Spleen (tissue), 11 donors: ENCODE measurements at regions not wholly inside any gene's neighbourhood (a gene's known extent, or its start where the extent isn't known, plus 50 kb on each side); places are given as distances from the start of the nearest gene placed in this dataset.

Experiments
- DNase-seq: peaks from one replicate; pipeline ENCODE4 v3.0.0-alpha.2; 2020
- H3K27ac ChIP-seq, 8 donors: fragments of 200-600 bp; sonication (generic) in 7 of 8; 1 replicate in 4 of 8; 2 replicates in 4 of 8; pipeline versions ENCODE4 v1.5.0 to v1.8.0; 2016 to 2021; ENCODE audit warnings: inconsistent platforms in 4 of 8, mild to moderate bottlenecking in 4 of 8, moderate library complexity in 1 of 8
- H3K27me3 ChIP-seq, 7 donors: fragments of 200-600 bp; sonication (generic) in 6 of 7; replicated peaks in 1 of 7; 1 replicate in 4 of 7; 2 replicates in 3 of 7; pipeline versions ENCODE4 v1.5.0 to v1.8.0; 2016 to 2021; ENCODE audit warnings: inconsistent platforms in 3 of 7, mild to moderate bottlenecking in 1 of 7
- H3K36me3 ChIP-seq, 6 donors: fragments of 200-600 bp; sonication (generic) in 5 of 6; 1 replicate in 4 of 6; 2 replicates in 2 of 6; pipeline versions ENCODE4 v1.5.0 to v1.8.0; 2016 to 2021; ENCODE audit warnings: inconsistent platforms in 2 of 6
- H3K4me1 ChIP-seq, 6 donors: fragments of 200-600 bp; sonication (generic) in 5 of 6; 1 replicate in 3 of 6; 2 replicates in 3 of 6; pipeline versions ENCODE4 v1.5.0 to v1.8.0; 2016 to 2021; ENCODE audit warnings: inconsistent platforms in 3 of 6
- H3K4me3 ChIP-seq, 8 donors: fragments of 200-600 bp; sonication (generic) in 7 of 8; 1 replicate in 4 of 8; 2 replicates in 4 of 8; pipeline versions ENCODE4 v1.5.0 to v1.8.0; 2016 to 2021; ENCODE audit warnings: inconsistent platforms in 4 of 8, mild to moderate bottlenecking in 4 of 8, moderate library complexity in 2 of 8
- H3K9me3 ChIP-seq, 8 donors: fragments of 200-600 bp; sonication (generic) in 7 of 8; 1 replicate in 4 of 8; 2 replicates in 4 of 8; pipeline versions ENCODE4 v1.5.0 to v1.8.0; 2016 to 2021; ENCODE audit warnings: inconsistent platforms in 4 of 8
- CTCF ChIP-seq, 11 experiments: fragments of 200-600 bp in 7 of 11; fragments of 450-650 bp in 4 of 11; sonication (generic) in 4 of 11; IDR thresholded peaks in 8 of 11; conservative IDR thresholded peaks in 3 of 11; 1 replicate in 7 of 11; 2 replicates in 4 of 11; pipeline versions ENCODE4 v1.4.0 to v1.8.0; 2016 to 2021; ENCODE audit warnings: antibody characterized with exemption in 11 of 11, inconsistent platforms in 4 of 11, mild to moderate bottlenecking in 1 of 11
- POLR2A ChIP-seq, 3 donors: fragments of 450-650 bp; IDR thresholded peaks; one replicate each; pipeline ENCODE4 v1.5.1; 2017; ENCODE audit warnings: antibody characterized with exemption in 3 of 3, mild to moderate bottlenecking in 1 of 3
- POLR2AphosphoS5 ChIP-seq, 3 donors: sonication (generic); formaldehyde crosslinking; IDR thresholded peaks; one replicate each; pipeline ENCODE4 v1.5.1; 2017; ENCODE audit warnings: antibody characterized with exemption in 3 of 3
- WGBS, 5 donors: extraction: QIAGEN DNeasy Blood & Tissue Kit in 3 of 5; methylation state at CpG; one replicate each; pipeline versions ENCODE4 v1.1.5 to v1.1.7; 2013 to 2018; 5-methylcytosine and 5-hydroxymethylcytosine counted together
- intact Hi-C: fragments of 100-400 bp; cut with DNase I; formaldehyde crosslinking; loops from one replicate; pipeline ENCODE4 v1.15.0; 2023; ENCODE audit warnings: low total_unique reads
- donor health status: healthy with polysubstance abuse.
- donor health status: DM: no; HTN: no; CAD: no; lungs with moderate emphysema.
- donor health status: DM: no; HTN: no; CAD: no.
- donor health status: Bipolar disorder and iron deficiency.
- donor health status: healthy.
- donor health status: DM: no; HTN: no; CAD: no.
- donor health status: DM: yes; HTN: yes; CAD: no.

- Histone ChIP-seq H3K36me3 (no peaks in the 10 kb centered on the region), H3K27ac (no peak overlapping the region), H3K9me3 (peaks cover 0 to 25% (median 20%) of the 10 kb centered on the region in 8 donors), H3K4me3 (no peak overlapping the region), H3K4me1 (no peaks in the 10 kb centered on the region), H3K27me3 (no peaks in the 10 kb centered on the region)
- 64 to 68% (median 66%) methylated on average over 3 of the region's 3 CpGs for WGBS, 5 donors
- TF ChIP-seq POLR2A (IDR thresholded peaks at IDR 0.05) (no peak), CTCF (IDR thresholded peaks at IDR 0.05 in 8 of 11, conservative IDR thresholded peaks at IDR 0.05 in 3 of 11) (no peak), POLR2AphosphoS5 (IDR thresholded peaks at IDR 0.05) (no peak)
- no peak for DNase-seq
- intact Hi-C loops: no loop called here
These were observed 110.4 kb upstream of the PARD3B start for GRCh38 chr2:204434660-204435462.

GRCh38 chr2:204436230-204436629, 109.0 kb upstream of the PARD3B start:
- Histone ChIP-seq H3K4me3 (no peak overlapping the region), H3K9me3 (peaks cover 0 to 29% (median 20%) of the 10 kb centered on the region in 8 donors), H3K27ac (no peak overlapping the region), H3K36me3 (no peaks in the 10 kb centered on the region), H3K4me1 (no peaks in the 10 kb centered on the region), H3K27me3 (no peaks in the 10 kb centered on the region)
- no peak for DNase-seq
- WGBS, 5 donors: 67 to 81% (median 74%) methylated on average over 1 of the region's 1 CpG
- intact Hi-C loops: no loop called here
- TF ChIP-seq POLR2AphosphoS5 (IDR thresholded peaks at IDR 0.05): no peak
- TF ChIP-seq POLR2A (IDR thresholded peaks at IDR 0.05): no peak
- no peak for TF ChIP-seq CTCF (IDR thresholded peaks at IDR 0.05 in 8 of 11, conservative IDR thresholded peaks at IDR 0.05 in 3 of 11)

- no peaks in the 10 kb centered on the region for H3K4me1 ChIP-seq
- no peak for DNase-seq
- H3K36me3 ChIP-seq: no peaks in the 10 kb centered on the region
- H3K27ac ChIP-seq: no peak overlapping the region
- intact Hi-C loops: no loop called here
- 74 to 90% (median 86%) methylated on average over 4 to 5 of the region's 5 CpGs for WGBS, 5 donors
- H3K9me3 ChIP-seq: peaks cover 0 to 17% (median 9%) of the 10 kb centered on the region in 8 donors
- H3K4me3 ChIP-seq: no peak overlapping the region
- TF ChIP-seq CTCF (IDR thresholded peaks at IDR 0.05 in 8 of 11, conservative IDR thresholded peaks at IDR 0.05 in 3 of 11) (no peak), POLR2A (IDR thresholded peaks at IDR 0.05) (no peak), POLR2AphosphoS5 (IDR thresholded peaks at IDR 0.05) (no peak)
- H3K27me3 ChIP-seq: no peaks in the 10 kb centered on the region
These were observed 107.9 kb upstream of the PARD3B start for GRCh38 chr2:204437408-204437807.

GRCh38 chr2:204437815-204438756, 107.2 kb upstream of the PARD3B start:
- no peak for DNase-seq
- H3K36me3 ChIP-seq: no peaks in the 10 kb centered on the region
- no peak overlapping the region for H3K4me3 ChIP-seq
- TF ChIP-seq POLR2A (IDR thresholded peaks at IDR 0.05): no peak
- TF ChIP-seq CTCF (IDR thresholded peaks at IDR 0.05 in 8 of 11, conservative IDR thresholded peaks at IDR 0.05 in 3 of 11): no peak
- no peak for TF ChIP-seq POLR2AphosphoS5 (IDR thresholded peaks at IDR 0.05)
- 74 to 82% (median 76%) methylated on average over 18 of the region's 18 CpGs for WGBS, 5 donors
- no peaks in the 10 kb centered on the region for H3K4me1 ChIP-seq
- H3K27me3 ChIP-seq: no peaks in the 10 kb centered on the region
- H3K27ac ChIP-seq: no peak overlapping the region
- H3K9me3 ChIP-seq: peaks cover 0 to 11% (median 2%) of the 10 kb centered on the region in 8 donors
- intact Hi-C loops: no loop called here
